ENCODE measurements at regions not wholly inside any gene's neighbourhood (a gene's known extent, or its start where the extent isn't known, plus 50 kb on each side); places are given as distances from the start of the nearest gene placed in this dataset.
"Not testable (repeated sequence)": the region's sequence is repeated elsewhere in the genome, so short reads cannot be mapped to it uniquely, and the experiment has no call there.

- H3K9me3 ChIP-seq, result no peaks in the 10 kb centered on the region
- H3K4me1 ChIP-seq (replicated peaks), result no peaks in the 10 kb centered on the region
- H3K4me3 ChIP-seq, result no peak overlapping the region
- TF ChIP-seq POLR2AphosphoS5 (IDR thresholded peaks at IDR 0.05), result no peak
- TF ChIP-seq POLR2A (IDR thresholded peaks at IDR 0.05), result no peak
- no peak for TF ChIP-seq CTCF (IDR thresholded peaks at IDR 0.05)
- H3K27me3 ChIP-seq (replicated peaks; ENCODE audit: insufficient read depth), result no peaks in the 10 kb centered on the region
- intact Hi-C loops (cut with DNase I), result no loop called here
- WGBS, result 95% methylated on average over 2 of the region's 2 CpGs
- no peak overlapping the region for H3K27ac ChIP-seq
- DNase-seq (ENCODE audit: low spot score), result no peak
- no peaks in the 10 kb centered on the region for H3K36me3 ChIP-seq
These were observed 743.7 kb upstream of the NECTIN3 start for GRCh38 chr3:110327870-110328269.

GRCh38 chr3:110331562-110331961 lies 740.1 kb upstream of the NECTIN3 start:
- H3K27me3 ChIP-seq (replicated peaks; ENCODE audit: insufficient read depth); H3K36me3 ChIP-seq; H3K4me3 ChIP-seq; DNase-seq (ENCODE audit: low spot score); intact Hi-C loops (cut with DNase I); H3K9me3 ChIP-seq; H3K4me1 ChIP-seq (replicated peaks); H3K27ac ChIP-seq: not testable (repeated sequence)
- whole genome bisulfite sequencing, result 88% methylated on average over 2 of the region's 2 CpGs

- no peak overlapping the region for H3K4me3 ChIP-seq
- WGBS, result 82% methylated on average over 3 of the region's 3 CpGs
- intact Hi-C loops (cut with DNase I), result no loop called here
These were observed 739.0 kb upstream of the NECTIN3 start for GRCh38 chr3:110332629-110333028.

GRCh38 chr3:110341047-110341446 lies 730.6 kb upstream of the NECTIN3 start:
- no peaks in the 10 kb centered on the region for H3K36me3 ChIP-seq
- intact Hi-C loops (cut with DNase I), result no loop called here
- no peak overlapping the region for H3K27ac ChIP-seq
- WGBS, result 88% methylated on average over 2 of the region's 2 CpGs
- TF ChIP-seq CTCF (IDR thresholded peaks at IDR 0.05) (no peak), POLR2AphosphoS5 (IDR thresholded peaks at IDR 0.05) (no peak)
- H3K9me3 ChIP-seq, result no peaks in the 10 kb centered on the region
- no peaks in the 10 kb centered on the region for H3K4me1 ChIP-seq (replicated peaks)
- no peaks in the 10 kb centered on the region for H3K27me3 ChIP-seq (replicated peaks; ENCODE audit: insufficient read depth)
- no peak for DNase-seq (ENCODE audit: low spot score)
- no peak overlapping the region for H3K4me3 ChIP-seq

More at GRCh38 chr3:110332629-110333028, 739.0 kb upstream of the NECTIN3 start:
- TF ChIP-seq POLR2AphosphoS5 (IDR thresholded peaks at IDR 0.05), result no peak
- TF ChIP-seq POLR2A (IDR thresholded peaks at IDR 0.05), result no peak
- no peak for TF ChIP-seq CTCF (IDR thresholded peaks at IDR 0.05)
- no peaks in the 10 kb centered on the region for H3K27me3 ChIP-seq (replicated peaks; ENCODE audit: insufficient read depth)
- no peaks in the 10 kb centered on the region for H3K4me1 ChIP-seq (replicated peaks)
- no peaks in the 10 kb centered on the region for H3K36me3 ChIP-seq
- no peaks in the 10 kb centered on the region for H3K9me3 ChIP-seq
- H3K27ac ChIP-seq, result no peak overlapping the region
- no peak for DNase-seq (ENCODE audit: low spot score)

- Histone ChIP-seq H3K36me3 (no peaks in the 10 kb centered on the region), H3K4me3 (no peak overlapping the region), H3K27ac (no peak overlapping the region), H3K27me3 (replicated peaks; ENCODE audit: insufficient read depth) (no peaks in the 10 kb centered on the region), H3K4me1 (replicated peaks) (no peaks in the 10 kb centered on the region), H3K9me3 (no peaks in the 10 kb centered on the region)
- no peak for TF ChIP-seq POLR2A (IDR thresholded peaks at IDR 0.05)
- intact Hi-C loops (cut with DNase I), result no loop called here
- DNase-seq (ENCODE audit: low spot score), result no peak
- WGBS, result 94% methylated on average over 3 of the region's 3 CpGs
These were observed 728.2 kb upstream of the NECTIN3 start for GRCh38 chr3:110343376-110343775.

- Histone ChIP-seq H3K36me3 (no peaks in the 10 kb centered on the region), H3K4me3 (no peak overlapping the region), H3K27ac (no peak overlapping the region), H3K4me1 (replicated peaks) (no peaks in the 10 kb centered on the region), H3K9me3 (no peaks in the 10 kb centered on the region), H3K27me3 (replicated peaks; ENCODE audit: insufficient read depth) (no peaks in the 10 kb centered on the region)
- no peak for DNase-seq (ENCODE audit: low spot score)
- 100% methylated on average over 1 of the region's 1 CpG for WGBS
- TF ChIP-seq CTCF (IDR thresholded peaks at IDR 0.05) (no peak), POLR2AphosphoS5 (IDR thresholded peaks at IDR 0.05) (no peak), POLR2A (IDR thresholded peaks at IDR 0.05) (no peak)
- intact Hi-C loops (cut with DNase I), result no loop called here
These were observed 727.7 kb upstream of the NECTIN3 start for GRCh38 chr3:110343945-110344344.

Measured in prostate gland (tissue), 2 donors.